HG03196 (cell line): ENCODE measurements at regions not wholly inside any gene's neighbourhood (a gene's known extent, or its start where the extent isn't known, plus 50 kb on each side); places are given as distances from the start of the nearest gene placed in this dataset.
"Not testable (repeated sequence)": the region's sequence is repeated elsewhere in the genome, so short reads cannot be mapped to it uniquely, and the experiment has no call there.

Experiments
- ATAC-seq: cut with Tn5 transposase; IDR thresholded peaks from one replicate; pipeline ENCODE4 v1.9.1; 2021; ENCODE audit not compliant: unreplicated experiment

DNA sequence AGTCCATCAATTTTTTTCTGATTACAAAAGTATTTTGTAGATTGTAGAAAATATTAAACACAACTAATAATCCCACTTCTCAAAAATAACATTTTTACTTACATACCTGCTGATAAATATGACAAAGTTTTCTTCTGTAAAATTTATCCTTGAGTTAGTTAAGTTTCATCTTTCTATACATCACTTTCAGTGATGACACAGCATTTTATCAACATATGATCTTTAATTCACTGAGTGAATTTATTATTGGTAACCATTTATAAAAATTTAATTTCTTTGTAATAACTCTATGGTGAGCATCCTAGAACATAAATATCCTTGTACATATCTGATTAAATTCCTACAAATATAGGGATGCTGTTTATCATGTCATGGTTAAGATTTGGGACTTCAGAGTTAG lies 385.0 kb upstream of the SLC35B3 start:
- ATAC-seq = no peak

DNA sequence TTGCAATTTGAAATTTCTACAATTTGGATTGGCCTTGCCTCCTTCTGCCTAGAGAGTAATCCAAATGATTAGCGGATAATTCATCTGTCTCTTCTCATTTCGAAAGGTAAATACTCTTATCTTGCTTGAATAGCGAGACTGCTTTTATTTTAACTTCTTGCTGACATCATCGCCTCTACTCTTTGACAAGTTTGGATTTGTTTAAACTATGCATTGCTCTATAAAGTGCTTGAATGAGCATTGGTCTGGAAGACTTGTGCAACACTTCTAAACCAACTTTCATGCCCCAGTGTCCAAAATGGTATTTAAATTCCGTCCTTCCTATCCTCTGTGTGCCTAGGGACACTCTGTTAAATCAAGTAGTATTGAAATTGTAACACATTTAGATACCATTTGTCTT lies 384.1 kb upstream of the SLC35B3 start:
- no peak for ATAC-seq

DNA sequence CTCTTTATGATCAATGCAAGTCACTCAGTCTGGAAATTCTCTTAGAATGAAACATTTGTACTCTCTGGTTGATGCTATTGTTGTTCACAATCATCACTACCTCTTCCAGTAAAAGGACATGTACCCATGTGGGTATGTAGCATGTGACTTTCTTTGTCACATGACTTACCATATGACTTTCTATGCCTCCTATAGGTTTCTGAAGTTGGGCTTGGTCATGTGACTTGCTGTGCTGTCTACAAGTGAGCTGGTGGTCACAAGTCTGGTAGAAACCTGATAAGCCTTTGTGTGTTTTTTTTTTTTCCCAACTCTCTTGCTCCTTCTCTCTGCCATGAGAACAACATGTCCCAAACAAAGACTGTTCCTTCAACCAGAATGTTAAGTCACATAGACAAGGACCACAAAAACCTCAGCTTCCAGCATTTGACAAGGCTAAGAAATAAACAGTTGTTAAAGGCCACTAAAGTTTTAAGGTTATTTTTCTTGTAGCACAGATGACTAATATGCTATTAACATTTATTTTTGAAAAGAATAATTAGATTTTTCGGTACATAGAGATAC lies 379.2 kb upstream of the SLC35B3 start:
- no peak for ATAC-seq

DNA sequence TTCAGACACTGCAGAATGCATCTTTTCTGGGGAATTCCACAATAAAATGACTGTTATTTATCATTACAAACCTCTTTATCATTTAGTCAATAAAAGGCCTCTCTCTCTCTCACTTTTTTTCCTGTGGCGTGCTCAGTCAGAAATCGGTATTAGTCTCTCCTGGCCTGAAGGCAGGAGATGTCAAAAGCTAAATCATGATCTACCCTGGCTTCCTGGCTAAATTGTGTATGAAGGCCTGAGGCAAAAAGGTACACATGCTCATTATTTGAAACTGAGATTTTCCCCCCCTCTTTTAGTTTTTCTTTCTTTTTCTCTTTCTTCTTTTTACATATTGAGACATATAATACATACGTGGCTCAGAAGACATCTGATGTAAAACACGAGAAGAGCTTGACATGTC lies 375.0 kb upstream of the SLC35B3 start:
- no peak for ATAC-seq

DNA sequence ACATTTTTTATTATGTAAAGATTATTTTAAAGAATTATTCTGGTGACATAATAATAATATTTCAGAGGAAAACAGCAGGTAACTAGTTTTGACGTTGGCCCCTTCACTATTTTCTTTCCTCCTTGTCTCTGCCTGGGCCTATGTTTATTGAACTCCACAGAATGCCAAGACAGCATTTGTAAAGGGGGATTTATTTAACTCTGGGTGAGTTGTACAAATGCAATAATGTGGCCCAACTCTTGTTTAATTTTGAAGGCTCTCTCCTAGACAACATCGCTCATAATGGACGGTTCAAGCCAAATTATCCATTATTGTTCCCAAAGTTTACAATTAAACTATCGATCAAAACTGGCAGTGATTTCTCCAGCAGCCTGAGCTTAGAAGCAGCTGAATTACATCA lies 374.3 kb upstream of the SLC35B3 start:
- ATAC-seq = no peak

DNA sequence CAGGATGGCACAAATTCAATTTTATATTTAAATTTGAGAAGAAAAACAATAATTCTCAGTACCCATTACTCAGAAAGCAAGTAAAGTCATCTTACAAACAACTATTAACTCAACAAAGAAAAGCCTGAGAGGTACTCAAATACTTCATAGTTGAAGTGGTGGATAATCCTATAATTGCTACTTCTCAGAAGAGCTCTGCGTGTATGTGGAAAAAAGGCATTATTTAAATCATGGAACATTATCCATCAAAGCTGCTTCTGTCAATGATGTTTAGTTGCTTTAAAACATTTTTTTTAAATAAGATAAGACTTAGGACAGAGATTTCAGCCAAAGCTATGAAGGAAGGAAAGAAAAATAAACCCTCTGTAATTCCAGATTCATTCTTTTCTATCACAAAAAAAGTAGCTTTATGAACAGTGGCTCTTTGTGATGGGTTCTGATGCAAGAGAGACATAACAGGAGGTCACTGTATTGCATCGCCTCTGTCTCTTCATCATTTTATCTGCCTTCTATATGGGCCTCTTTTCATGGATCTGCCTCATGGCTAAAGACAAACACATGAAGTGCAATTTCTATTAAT lies 367.9 kb upstream of the SLC35B3 start:
- no peak for ATAC-seq

DNA sequence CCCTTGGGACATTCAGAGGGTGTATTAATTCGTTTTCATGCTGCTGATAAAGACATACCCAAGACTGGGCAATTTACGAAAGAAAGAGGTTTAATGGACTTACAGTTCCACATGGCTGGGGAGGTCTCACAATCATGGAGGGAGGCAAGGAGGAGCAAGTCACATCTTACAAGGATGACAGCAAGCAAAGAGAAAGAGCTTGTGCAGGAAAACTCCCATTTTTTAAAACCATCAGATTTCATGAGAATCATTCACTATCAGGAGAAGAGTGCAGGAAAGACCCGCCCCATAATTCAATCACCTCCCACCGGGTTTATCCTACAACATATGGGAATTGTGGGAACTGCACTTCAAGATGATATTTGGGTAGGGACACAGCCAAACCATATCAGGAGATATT lies 367.1 kb upstream of the SLC35B3 start:
- ATAC-seq = not testable (repeated sequence)

DNA sequence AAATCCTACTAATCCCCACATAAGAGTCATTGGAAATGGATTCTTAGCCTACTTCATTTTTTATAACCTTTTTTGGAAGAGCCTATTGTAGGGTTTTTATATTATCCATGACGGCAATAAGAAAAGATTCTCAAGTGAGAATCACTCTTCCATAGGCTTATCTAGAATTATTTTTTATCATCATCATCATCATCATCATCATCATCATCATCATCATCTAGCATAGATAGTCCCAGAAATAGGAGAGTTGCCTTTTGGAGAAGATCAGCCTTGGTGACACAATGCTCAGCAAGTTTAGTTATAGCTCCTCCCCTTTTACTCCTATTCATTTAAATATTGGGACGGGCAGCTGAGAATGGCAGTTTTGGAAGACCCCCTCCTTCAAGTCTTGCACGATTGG lies 359.1 kb upstream of the SLC35B3 start:
- ATAC-seq = no peak

DNA sequence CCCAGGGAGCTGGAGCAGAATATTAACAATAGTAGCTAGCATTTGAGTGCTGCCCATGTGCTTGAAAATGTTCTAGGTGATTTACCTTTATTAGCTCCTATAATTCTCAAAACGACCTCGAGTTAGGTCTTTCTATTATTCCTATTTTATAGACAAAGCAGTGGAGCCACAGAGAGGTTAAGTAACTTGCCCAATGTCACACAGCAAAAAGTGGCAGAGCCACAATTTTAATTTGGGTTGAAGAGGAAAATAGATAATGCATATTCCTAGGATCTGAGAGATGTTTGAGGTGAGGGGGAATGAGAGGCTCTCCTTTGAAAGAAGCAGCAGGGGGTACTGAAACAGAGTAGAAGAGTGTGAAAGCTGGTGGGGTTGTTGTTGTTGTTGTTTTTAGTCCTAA lies 354.5 kb upstream of the SLC35B3 start:
- ATAC-seq = no peak

DNA sequence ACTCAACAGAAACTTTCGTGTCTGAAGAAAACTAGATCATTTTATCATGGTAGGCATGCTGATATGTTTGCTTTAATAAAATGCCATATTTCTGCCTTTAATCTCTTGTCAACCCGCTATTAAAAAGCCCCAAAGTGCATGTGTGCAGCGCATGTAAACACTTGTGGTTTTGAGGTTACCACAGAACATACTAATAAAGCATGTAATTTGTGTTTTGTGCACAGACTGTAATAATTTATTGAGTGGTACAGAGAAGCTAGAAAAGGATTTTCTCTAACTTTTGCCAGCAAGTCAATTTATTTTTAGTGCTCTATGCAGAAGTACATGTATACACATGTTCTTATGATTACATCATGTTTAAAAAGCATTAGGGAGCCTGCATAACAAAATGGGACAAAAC lies 349.9 kb upstream of the SLC35B3 start:
- ATAC-seq = no peak

DNA sequence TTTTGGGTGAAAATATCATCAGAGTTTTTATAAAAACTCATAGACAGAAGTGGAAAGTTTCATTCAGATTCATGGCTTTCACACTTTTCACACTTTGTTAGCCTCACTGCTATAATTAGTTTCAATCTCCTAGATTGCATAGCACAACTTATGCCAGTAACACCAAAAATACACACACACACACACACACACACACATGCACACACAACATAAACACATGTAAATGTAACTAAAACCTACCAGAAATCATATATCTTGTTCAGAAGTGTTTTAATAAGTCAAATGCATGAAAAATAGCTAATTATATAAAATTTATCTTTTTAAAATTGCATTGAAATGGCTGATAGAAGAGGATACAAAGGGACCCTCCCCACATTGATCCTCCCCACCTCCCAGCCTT lies 347.8 kb upstream of the SLC35B3 start:
- ATAC-seq = no peak

DNA sequence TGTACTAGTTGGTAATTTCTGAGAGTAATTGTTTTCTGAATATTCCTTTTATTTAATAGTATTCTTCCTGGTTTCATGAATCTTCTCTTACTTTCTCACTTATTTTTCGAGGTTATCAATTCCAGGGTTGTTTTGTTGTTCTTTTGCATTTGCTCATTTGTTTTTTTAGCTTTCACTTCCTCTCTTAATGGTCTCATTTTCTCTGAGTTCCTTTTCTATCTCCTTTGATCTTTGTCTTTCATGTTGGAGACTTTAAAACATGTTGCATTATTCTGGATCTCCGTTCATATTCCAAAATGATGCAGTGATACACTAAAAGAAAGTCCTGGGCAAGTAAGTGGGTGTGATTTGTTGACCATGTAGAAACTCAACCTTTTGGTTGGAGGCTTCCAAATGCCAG lies 345.3 kb upstream of the SLC35B3 start:
- ATAC-seq = no peak

DNA sequence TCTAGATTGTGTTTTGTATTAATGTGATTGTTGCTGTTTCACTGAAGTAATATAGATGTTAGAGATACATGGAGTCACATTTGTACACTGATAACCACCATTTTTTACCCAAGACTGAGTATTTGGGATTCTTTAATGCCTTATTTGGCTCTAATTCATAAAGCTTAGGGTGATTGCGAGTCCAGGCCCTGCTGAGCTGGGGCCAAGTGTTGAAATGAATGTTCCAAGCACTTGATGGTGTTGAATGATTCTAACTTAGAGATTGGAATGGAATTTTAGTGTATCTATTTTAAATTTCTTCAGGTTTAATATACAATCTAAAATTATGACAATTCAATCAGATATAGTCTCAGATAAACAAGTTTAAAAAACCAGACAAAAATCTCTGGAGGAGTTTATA lies 329.4 kb upstream of the SLC35B3 start:
- no peak for ATAC-seq

DNA sequence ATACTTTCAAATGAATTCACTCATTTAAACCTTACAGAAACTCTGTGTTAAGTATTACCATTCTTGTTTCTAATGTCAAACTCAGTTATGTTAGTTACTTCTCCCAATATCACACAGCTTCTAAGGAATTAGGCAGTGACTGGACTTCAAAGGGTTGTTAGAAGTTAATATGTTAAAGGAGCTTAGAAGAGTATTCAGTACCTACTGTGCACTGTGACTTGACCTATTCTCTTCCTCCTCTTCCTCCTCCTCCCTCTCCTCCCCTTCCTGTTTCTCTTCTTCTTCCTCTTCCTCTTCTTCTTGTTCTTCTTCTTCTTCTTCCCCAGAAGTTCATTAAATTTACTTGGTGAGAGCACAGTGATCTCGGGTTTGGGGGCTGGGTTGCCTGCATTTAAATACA lies 325.6 kb upstream of the SLC35B3 start:
- ATAC-seq = no peak

DNA sequence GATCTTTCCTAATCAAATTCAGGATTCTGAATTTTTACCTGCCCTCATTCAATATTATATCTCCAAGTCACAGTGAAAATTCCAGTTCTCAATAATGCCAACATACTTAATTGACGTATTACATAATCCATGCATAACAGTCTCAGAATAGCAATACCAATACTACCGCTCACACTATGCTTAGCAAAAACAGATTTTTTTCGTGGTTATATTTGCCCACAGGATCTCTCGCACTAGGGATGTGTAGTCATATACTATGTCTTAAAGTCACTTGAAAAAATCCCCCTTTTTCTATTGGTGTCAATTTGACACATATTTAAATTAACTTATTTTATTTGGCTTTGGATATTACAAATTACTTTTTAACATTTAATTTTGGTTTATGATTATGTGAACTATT lies 323.1 kb upstream of the SLC35B3 start:
- ATAC-seq = no peak

DNA sequence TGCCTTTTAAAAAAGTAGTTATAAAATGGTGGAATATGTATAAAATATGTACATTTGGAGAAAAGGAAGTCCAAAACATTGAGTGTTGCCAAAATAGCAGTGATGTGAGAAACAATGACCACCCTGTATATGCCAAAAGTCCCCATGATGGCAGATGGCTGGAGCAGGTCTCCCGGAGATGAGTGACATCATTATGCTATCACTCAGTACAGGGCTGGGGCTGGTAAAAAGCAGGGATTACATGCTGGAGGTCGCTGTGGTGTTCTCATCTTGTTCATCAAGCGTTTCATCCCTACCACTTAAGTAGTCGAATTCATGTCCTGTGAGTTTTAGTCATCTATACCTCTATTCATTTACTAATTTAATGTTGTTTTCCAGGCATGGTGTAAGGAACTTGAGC lies 315.3 kb upstream of the SLC35B3 start:
- no peak for ATAC-seq

DNA sequence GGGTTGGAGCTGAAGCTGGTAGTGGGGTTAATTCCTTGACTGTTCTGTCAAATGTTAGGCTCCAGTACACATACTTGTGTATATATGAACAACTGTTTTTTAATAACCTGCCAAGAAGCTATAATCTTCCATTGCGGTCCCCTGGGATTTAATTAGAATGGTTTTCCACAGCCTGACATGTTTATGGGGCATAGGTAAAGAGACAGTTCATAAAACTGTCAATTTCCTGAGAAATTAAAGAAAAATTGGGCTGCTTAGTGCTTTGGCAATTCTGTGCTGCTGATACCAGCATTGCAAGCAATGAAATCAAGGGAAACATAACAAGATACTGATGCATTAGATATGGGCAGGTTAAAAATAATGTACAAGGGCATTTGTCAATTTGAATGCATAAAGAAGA lies 314.1 kb upstream of the SLC35B3 start:
- ATAC-seq = no peak

DNA sequence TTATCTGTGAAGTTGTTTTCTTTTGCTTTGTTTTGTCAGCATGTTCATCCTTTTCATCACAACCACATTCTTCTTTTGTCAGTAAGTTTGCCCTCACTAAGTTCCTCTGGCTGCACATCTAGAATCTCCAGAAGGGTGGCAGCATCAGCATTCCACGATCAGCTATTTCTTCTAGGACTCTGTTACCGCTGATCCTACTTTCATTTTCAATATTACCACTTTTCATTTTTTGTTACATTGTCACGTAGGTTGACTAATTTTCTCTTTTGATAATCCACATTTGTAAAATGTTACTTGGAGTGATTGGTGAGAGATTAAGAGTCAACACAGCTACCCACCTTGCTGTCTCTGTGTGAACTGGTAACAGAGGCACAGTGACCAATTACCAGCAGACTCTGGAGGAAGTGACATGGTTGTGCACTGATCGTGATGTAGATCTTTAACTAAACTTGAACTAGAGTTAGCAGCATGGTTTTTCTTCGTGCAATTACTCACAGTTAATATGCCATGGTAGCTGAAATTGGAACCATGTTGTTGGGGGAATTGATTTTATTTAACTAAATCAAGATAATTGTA lies 307.9 kb upstream of the SLC35B3 start:
- ATAC-seq = peak; percentile 93

DNA sequence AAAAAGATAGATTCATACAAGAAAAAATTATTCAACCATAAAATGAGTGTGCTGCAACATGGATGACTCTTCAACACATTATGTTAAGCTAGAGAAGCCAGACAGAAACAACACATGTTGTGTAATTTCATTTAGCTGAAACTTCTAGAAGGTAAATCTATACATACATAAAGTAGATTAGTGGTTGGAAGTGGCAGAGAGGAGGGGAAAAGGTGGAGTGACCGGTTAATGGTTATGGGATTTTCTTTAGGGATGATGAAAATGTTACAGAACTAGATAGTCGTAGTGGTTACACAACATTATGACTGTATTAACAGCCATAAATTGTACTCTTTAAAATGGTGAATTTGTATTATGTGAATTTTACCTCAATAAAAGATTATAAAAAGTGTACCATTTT lies 304.1 kb upstream of the SLC35B3 start:
- ATAC-seq = no peak

DNA sequence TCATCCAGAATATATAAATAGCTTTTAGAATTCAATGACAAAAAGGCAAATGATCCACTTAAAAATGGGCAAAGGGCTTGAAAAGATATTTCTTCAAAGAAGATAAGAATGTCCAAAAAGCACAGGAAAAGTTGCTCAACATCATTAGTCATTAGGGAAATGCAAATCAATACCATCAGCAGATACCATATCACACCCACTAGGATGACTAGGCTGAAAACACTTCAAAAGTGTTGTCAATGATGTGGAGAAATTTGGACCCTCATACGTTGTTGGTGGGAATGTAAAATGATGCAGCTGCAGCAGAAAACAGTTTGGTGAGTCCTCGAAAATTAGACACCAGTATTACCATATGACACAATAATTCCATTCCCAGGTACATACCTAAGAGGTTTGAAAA lies 303.6 kb upstream of the SLC35B3 start:
- no peak for ATAC-seq

DNA sequence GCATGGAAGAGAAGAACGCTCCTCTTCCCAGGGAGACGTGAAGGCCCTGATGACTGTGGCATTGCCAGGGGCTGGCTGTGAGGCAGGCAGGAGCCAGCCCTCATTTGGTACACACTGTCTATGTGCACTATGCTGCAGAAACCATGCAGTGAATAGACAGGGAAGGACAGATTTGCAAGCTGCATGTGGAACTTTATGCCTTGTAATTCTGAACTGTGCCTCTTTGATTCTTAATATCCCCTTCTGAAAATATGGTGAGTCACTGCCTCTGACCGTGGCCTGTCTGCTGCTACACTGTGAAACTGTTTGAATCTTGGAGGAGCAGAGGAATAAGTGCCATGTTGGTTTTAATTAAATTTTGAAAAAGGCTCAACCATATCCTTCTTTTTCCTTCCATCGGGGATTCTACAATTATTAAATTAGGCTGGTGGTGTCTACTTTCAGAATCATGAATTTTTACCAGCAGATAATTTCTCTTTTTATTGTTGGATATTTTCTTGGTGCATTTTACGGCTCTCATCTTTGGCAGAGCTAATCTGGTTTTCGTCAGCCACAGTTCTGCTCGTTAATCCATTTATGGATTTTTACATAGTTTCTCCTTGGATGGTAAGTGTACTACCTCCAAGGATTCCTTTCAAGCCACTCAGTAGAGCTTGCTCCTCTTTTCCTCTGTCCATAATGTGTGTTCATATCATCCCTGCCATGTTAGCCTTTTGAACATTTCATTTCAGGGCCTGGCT lies 301.0 kb upstream of the SLC35B3 start:
- no peak for ATAC-seq

DNA sequence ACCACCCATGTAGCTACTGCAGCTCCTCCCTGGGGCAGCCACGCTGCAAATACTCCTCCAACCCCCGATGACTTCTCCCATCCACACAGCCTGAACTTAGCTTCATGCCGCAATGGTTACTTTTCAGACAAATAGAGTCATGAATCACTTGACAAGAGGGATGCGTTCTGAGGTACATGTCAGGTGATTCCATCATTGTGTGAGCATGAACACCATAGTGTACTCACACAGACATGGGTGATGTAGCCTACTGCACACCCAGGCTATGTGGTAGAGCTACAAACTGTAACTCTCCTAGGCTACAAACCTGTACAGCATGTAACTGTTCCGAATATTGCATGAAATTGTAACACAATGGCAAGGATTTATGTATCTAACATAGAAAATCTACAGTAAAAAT lies 298.5 kb upstream of the SLC35B3 start:
- ATAC-seq = no peak
